Frontal cortex (tissue), 3 donors: ENCODE measurements at regions not wholly inside any gene's neighbourhood (a gene's known extent, or its start where the extent isn't known, plus 50 kb on each side); places are given as distances from the start of the nearest gene placed in this dataset.
"Not testable (repeated sequence)": the region's sequence is repeated elsewhere in the genome, so short reads cannot be mapped to it uniquely, and the experiment has no call there.

ENCODE experiments used
- DNase-seq, 2 donors: peaks; one replicate each; pipeline ENCODE4 v3.0.0; 2012; ENCODE audit warnings: low spot score in 2 of 2
- FAIRE-seq: peaks from 2 replicates; lab custom pipeline; 2012; peaks lifted over from hg19 to GRCh38; lab: Jason Lieb, UNC
- donor health status: control.
- donor health status: control.
- donor health status: control.

GRCh38 chr1:214095896-214096295 is 108.1 kb downstream of the PROX1 start:
- FAIRE-seq = peak; percentile 43
- DNase-seq = not testable (repeated sequence)

- no peak for FAIRE-seq
- DNase-seq = no peak
These were observed 113.5 kb downstream of the PROX1 start for GRCh38 chr1:214101246-214101645.

GRCh38 chr1:214101828-214102227 is 114.1 kb downstream of the PROX1 start:
- no peak for DNase-seq
- FAIRE-seq = no peak

- FAIRE-seq (no peak), DNase-seq (no peak)
These were observed 115.1 kb downstream of the PROX1 start for GRCh38 chr1:214102907-214103306.

- DNase-seq (no peak), FAIRE-seq (no peak)
These were observed 116.0 kb downstream of the PROX1 start for GRCh38 chr1:214103778-214104177.

GRCh38 chr1:214106375-214106774 is 118.6 kb downstream of the PROX1 start:
- no peak for DNase-seq
- FAIRE-seq = no peak

- DNase-seq = no peak
- no peak for FAIRE-seq
These were observed 119.7 kb downstream of the PROX1 start for GRCh38 chr1:214107322-214108096.

- DNase-seq (no peak), FAIRE-seq (no peak)
These were observed 120.3 kb downstream of the PROX1 start for GRCh38 chr1:214108097-214108446.

GRCh38 chr1:214111796-214112195 is 124.0 kb downstream of the PROX1 start:
- FAIRE-seq (no peak), DNase-seq (no peak)

- DNase-seq (no peak), FAIRE-seq (no peak)
These were observed 128.5 kb downstream of the PROX1 start for GRCh38 chr1:214116258-214116657.

- no peak for FAIRE-seq
- DNase-seq = no peak
These were observed 130.0 kb downstream of the PROX1 start for GRCh38 chr1:214117780-214118179.

- no peak for FAIRE-seq
- no peak for DNase-seq
These were observed 132.4 kb downstream of the PROX1 start for GRCh38 chr1:214120191-214120590.

- FAIRE-seq (no peak), DNase-seq (no peak)
These were observed 133.2 kb downstream of the PROX1 start for GRCh38 chr1:214120951-214121350.

- FAIRE-seq = no peak
- DNase-seq = no peak
These were observed 134.3 kb downstream of the PROX1 start for GRCh38 chr1:214122110-214122509.

GRCh38 chr1:214123061-214123784 is 135.4 kb downstream of the PROX1 start:
- DNase-seq = peak; percentile 57 to 58
- FAIRE-seq = peak; percentile 17

GRCh38 chr1:214124281-214124805 is 136.6 kb downstream of the PROX1 start:
- DNase-seq (no peak), FAIRE-seq (no peak)

- no peak for FAIRE-seq
These were observed 137.1 kb downstream of the PROX1 start for GRCh38 chr1:214124915-214125314.

GRCh38 chr1:214125819-214126218 is 138.0 kb downstream of the PROX1 start:
- no peak for FAIRE-seq

More at GRCh38 chr1:214124915-214125314, 137.1 kb downstream of the PROX1 start:
- no peak for DNase-seq

GRCh38 chr1:214126697-214127146 is 138.9 kb downstream of the PROX1 start:
- FAIRE-seq = no peak
- DNase-seq = no peak

More at GRCh38 chr1:214125819-214126218, 138.0 kb downstream of the PROX1 start:
- no peak for DNase-seq

GRCh38 chr1:214127705-214128104 is 139.9 kb downstream of the PROX1 start:
- no peak for FAIRE-seq
- DNase-seq = no peak

- no peak for FAIRE-seq
- DNase-seq = no peak
These were observed 145.1 kb upstream of the SMYD2 start for GRCh38 chr1:214135886-214136285.
